Islet precursor cell (in vitro differentiated cells): ENCODE measurements at regions not wholly inside any gene's neighbourhood (a gene's known extent, or its start where the extent isn't known, plus 50 kb on each side); places are given as distances from the start of the nearest gene placed in this dataset.
A peak's percentile ranks its signal among the peaks of the same experiment; 100 is the strongest.

Experiments used
- DNase-seq: peaks from one replicate; pipeline ENCODE4 v3.0.0-alpha.2; 2018

GRCh38 chr13:72208112-72208645, 341.2 kb upstream of the DACH1 start:
- DNase-seq, result peak; percentile 76

DNA sequence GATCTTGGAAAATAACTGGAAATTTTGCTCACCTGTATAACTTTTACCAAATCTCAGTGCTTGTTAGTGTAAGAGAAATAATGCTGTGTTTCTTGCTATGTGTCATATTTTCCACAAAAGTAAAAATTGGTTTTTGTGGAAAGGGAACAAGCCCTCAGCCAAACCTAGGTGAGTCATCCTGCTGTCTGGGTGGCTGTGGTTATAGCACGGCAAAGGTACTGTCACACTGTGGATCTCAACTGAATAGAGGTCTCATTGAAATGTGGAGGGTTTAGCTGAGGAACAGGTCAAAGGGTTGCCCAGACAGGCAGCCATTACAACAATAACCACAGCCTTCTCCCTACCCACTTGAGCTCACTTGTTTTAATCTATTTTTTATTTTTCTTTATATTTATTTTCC, 338.8 kb upstream of the DACH1 start:
- DNase-seq, result no peak

GRCh38 chr13:72204291-72204690, 337.3 kb upstream of the DACH1 start:
- no peak for DNase-seq

- DNase-seq, result no peak
These were observed 334.7 kb upstream of the DACH1 start for GRCh38 chr13:72201726-72202125.

- DNase-seq, result no peak
These were observed 332.6 kb upstream of the DACH1 start for GRCh38 chr13:72199640-72200039.

GRCh38 chr13:72198967-72199560, 332.1 kb upstream of the DACH1 start:
- DNase-seq, result no peak

GRCh38 chr13:72198042-72198441, 331.0 kb upstream of the DACH1 start:
- DNase-seq, result no peak

GRCh38 chr13:72195044-72195704, 328.2 kb upstream of the DACH1 start:
- no peak for DNase-seq

DNA sequence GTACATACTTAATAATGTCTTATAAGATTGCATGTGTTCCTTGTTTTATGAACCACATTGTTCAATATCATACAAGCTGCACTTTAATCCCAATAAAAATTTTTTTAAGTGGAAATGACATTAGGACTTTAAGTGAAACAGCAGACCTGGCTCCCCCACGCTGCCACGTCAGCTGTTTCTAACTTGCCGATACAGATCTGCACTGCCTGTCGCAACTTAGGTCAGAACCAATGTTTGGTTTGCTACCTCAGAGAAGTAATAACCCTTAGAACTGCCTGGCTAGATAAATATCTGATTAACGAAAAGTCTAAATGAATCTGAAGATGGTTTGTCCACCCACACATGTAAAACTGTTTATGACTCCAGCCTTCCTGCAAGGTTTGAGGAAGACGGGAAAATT, 327.5 kb upstream of the DACH1 start:
- no peak for DNase-seq

DNA sequence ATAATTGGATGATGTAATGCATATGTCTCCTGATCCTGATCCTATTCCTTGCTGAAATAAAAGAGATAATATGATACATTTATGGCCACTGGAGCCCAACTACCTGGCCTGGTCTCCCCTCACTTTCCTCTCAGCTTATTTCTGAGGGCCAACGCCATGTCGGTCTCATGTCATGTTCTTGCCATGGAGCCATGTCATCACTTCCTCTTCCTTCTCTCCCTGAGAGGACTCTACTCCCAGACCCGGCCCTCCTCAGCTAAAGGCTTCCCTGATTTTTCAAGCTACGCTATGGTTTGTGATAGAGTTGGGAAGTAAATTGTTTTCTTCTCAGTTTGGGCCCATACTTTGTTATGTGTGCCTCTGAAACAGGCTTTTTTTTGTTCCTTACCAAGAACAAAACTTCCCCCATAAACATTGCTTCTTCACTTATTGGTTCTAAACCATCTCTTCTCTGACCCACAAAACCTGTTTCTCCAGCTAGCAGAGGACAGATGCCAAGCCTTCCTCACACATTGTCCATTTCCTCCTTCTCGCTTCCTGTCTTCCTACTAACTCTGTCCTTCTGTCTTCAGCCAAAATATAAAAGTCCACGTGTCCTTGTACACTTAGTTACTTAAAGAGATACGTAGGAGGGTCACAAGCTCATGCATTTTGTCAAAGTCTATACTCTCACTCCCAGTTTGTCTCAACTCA, 319.9 kb upstream of the DACH1 start:
- DNase-seq, result no peak

GRCh38 chr13:72185776-72186175, 318.8 kb upstream of the DACH1 start:
- DNase-seq, result no peak

GRCh38 chr13:72181661-72182060, 314.7 kb upstream of the DACH1 start:
- DNase-seq, result no peak

DNA sequence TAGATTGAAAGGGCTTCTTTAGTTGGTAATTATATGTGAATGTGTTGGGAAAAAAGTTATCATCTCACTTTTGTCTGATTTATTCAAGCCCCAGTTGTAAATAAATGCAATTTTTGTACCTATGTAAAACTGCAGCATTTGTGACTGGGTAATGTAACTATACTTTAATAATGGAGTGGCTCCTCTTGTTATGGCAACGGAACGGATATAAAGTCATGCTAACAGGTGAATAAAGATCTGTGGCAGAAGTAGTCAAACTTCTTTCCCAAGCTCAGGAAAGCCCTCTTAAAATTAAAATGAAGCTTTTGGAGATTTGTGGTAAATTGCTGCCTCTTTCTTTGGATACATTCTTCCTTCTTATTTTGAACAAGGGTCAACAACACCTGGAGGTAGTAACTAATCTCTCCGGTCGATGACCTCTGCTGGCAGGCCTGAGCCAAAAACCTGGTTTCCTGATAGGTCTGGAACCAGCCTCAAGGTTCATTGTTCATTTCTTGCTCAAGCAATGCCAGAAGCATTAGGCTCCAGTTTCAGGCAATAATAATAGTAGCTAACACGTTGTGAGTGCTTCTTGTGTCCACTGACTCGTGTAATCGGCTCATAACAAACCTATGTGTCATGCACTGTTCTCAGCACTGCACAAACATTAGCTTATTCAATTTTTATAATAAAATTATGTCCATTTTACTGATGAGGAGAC, 313.4 kb upstream of the DACH1 start:
- DNase-seq, result no peak

DNA sequence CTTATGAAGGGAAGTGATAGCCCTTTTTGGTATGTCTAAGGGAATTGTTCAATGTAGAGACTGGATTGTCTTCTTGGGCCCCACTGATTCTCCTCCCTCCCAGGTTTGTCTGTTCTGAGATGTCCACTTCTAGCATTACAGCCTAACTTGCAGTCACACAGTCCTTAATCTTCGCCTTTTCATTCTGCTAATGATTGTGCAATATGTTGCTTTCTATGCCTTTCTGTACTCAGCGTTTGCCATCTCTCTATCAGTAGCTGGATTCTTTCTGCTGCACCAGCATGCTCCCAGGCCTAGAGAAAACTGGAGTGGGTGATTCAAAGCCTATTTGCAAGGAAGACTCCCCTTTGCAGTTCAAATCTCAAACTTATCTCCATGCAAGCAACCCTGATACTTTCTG, 307.5 kb upstream of the DACH1 start:
- no peak for DNase-seq

DNA sequence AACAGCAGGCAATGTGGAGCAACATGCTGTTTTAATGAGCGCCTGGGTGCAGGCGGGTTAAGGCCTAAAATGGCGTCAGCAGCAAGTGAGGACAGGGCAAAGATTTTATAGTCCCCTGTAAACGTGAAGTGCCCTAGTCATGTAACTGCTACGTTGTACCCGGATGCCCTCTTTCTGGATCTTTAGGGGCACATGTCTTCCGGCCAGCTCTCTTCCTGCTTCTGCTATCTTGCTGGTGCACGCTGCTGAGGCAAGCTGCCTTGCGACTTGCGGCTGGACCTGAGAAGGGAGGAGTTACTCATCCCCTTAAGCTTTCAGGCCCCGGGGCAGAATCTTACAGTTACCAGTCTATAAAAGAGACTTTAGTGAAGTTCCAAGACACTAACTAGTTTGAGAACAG, 303.6 kb upstream of the DACH1 start:
- DNase-seq, result no peak

GRCh38 chr13:72168126-72168855, 301.3 kb upstream of the DACH1 start:
- no peak for DNase-seq

GRCh38 chr13:72166102-72166650, 299.2 kb upstream of the DACH1 start:
- DNase-seq, result no peak

- no peak for DNase-seq
These were observed 298.3 kb upstream of the DACH1 start for GRCh38 chr13:72165276-72165675.

DNA sequence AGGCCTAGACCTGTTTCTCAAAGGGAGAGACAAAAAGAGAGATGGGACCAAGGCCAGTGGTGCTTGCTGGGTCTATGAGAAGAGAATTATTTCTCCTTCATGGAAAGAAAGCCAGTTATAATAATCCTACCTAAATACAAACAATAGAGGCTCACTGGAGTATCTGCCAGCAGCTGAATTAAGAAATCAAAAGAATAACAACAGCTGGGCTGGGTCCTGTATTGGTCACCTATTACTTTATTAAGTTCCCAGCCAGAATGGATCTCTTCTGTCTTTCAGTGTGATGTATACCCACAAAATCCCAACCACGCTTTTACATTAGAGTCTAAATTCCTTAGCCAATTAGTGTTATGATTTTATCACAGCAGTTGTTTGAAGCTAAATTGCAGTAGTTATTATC, 297.8 kb upstream of the DACH1 start:
- DNase-seq, result no peak

DNA sequence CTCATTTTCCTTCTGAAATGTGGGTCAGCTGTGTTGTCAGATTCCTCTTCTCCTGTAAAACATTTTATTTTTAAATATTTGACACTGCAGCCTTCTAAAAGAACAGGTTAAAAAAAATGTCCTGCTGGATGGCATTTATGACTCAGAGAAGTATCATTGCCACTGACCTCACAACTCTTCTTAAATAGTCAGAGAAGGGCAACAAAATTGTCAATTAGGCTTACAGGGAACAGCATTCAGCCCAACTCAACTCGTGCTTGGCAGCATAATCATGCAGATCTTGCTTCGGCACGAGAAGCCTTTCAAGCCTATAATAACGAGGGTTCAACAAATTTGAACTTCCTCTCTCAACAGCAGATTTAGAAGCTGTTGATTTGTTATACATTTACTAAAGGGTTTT, 296.7 kb upstream of the DACH1 start:
- DNase-seq, result no peak

GRCh38 chr13:72160977-72161376, 294.0 kb upstream of the DACH1 start:
- no peak for DNase-seq

DNA sequence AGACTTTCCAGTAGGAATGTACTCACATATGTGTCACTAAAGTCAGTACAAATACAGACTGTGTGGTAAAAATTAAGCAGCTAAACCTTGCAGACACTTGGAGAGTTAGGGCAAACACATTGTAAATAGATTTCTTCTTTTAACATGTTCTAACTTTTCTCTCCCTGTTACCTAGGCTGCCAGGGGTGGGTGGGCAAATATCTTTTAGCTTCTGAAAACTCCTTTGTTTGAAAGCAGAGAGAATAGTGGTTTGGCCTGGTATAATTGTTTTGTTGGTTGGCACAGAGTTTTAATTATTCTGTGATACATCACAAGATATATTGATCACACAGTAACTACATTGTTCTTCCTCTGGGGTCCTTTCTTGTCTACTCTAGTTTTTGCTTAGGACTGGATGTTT, 289.8 kb upstream of the DACH1 start:
- DNase-seq, result no peak

DNA sequence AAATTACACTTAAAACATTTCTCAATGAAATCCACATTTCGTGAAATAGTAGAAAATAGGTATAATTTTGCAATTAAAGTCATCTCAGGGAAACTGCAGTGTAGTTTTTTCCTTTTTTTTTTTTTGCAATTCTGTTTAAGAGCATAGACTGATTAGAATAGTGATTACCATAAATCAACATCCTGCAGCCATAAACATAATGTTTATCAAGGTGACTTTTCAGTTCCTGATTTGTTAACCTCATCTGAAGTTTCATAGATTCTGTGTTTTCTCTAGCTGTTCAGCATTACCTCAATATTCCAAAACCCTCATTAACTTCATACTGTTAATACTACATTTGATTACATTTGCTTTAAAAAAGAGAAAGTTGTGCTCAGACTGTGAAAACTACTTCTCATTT, 286.3 kb upstream of the DACH1 start:
- DNase-seq, result no peak
